DND-41 (cell line): ENCODE measurements at regions not wholly inside any gene's neighbourhood (a gene's known extent, or its start where the extent isn't known, plus 50 kb on each side); places are given as distances from the start of the nearest gene placed in this dataset.

Experiments used
- ATAC-seq: fragments of 200-7000 bp; cut with Tn5 transposase; 3 replicates; pipeline ENCODE4 v1.9.1; 2021; ENCODE audit warnings: low read depth; ENCODE audit not compliant: insufficient read depth
- DNase-seq: peaks from one replicate; pipeline ENCODE4 v3.0.0-alpha.2; 2020
- H2AFZ ChIP-seq: 2 replicates; pipeline ENCODE4 v1.6.0; 2012; ENCODE audit warnings: low read depth, low read length
- H3K27ac ChIP-seq: 2 replicates; pipeline ENCODE4 v1.5.1; 2012; ENCODE audit warnings: low read length, inconsistent platforms
- H3K27me3 ChIP-seq: fragments of 200-600 bp; sonication (generic); 2 replicates; pipeline ENCODE4 v1.6.0; 2012; ENCODE audit warnings: low read length, mild to moderate bottlenecking, inconsistent platforms; ENCODE audit not compliant: insufficient read depth, poor library complexity
- H3K36me3 ChIP-seq: 2 replicates; pipeline ENCODE4 v1.5.1; 2012; ENCODE audit warnings: low read length, inconsistent platforms; ENCODE audit not compliant: insufficient read depth
- H3K4me1 ChIP-seq: 2 replicates; pipeline ENCODE4 v1.5.1; 2012; ENCODE audit warnings: mild to moderate bottlenecking, low read length; ENCODE audit not compliant: insufficient read depth
- H3K4me2 ChIP-seq: 2 replicates; pipeline ENCODE4 v1.6.0; 2012; ENCODE audit warnings: mild to moderate bottlenecking, moderate library complexity, low read length, inconsistent platforms; ENCODE audit not compliant: insufficient read depth
- H3K4me3 ChIP-seq, 2 experiments: fragments of 200-600 bp in 1 of 2; shearing (Covaris generic) in 1 of 2; 2 replicates each; pipeline ENCODE4 v1.5.1; 2012 to 2016; ENCODE audit warnings: inconsistent platforms in 2 of 2, low read length in 2 of 2, mild to moderate bottlenecking in 2 of 2, low read depth in 1 of 2, moderate library complexity in 1 of 2
- H3K79me2 ChIP-seq: 2 replicates; pipeline ENCODE4 v1.6.0; 2012; ENCODE audit warnings: low read length, inconsistent platforms; ENCODE audit not compliant: insufficient read depth
- H3K9ac ChIP-seq: 2 replicates; pipeline ENCODE4 v1.6.0; 2012; ENCODE audit warnings: low read depth, mild to moderate bottlenecking, inconsistent platforms, low read length, moderate library complexity
- H3K9me3 ChIP-seq: 2 replicates; pipeline ENCODE4 v1.5.1; 2012; ENCODE audit warnings: low read length, moderate library complexity, mild to moderate bottlenecking, inconsistent platforms; ENCODE audit not compliant: insufficient read depth, severe bottlenecking
- H4K20me1 ChIP-seq: 2 replicates; pipeline ENCODE4 v1.6.0; 2012; ENCODE audit warnings: low read length; ENCODE audit not compliant: insufficient read depth
- EZH2 ChIP-seq: IDR thresholded peaks from 3 replicates; pipeline ENCODE4 v1.6.1; 2012; ENCODE audit warnings: borderline replicate concordance, low read depth, mild to moderate bottlenecking, moderate library complexity, low read length, inconsistent platforms; ENCODE audit not compliant: severe bottlenecking
- TF ChIP-seq, protein P1 (sequence below): IDR thresholded peaks from 2 replicates; pipeline ENCODE4 v1.5.1; 2012; ENCODE audit warnings: borderline replicate concordance, low read length, moderate library complexity, mild to moderate bottlenecking; ENCODE audit not compliant: poor library complexity, severe bottlenecking; ENCODE audit errors: extremely low read depth

GRCh38 chr2:41319437-41319836, 728.4 kb upstream of the PKDCC start:
- no peak for TF ChIP-seq EZH2
- TF ChIP-seq, protein P1, sequence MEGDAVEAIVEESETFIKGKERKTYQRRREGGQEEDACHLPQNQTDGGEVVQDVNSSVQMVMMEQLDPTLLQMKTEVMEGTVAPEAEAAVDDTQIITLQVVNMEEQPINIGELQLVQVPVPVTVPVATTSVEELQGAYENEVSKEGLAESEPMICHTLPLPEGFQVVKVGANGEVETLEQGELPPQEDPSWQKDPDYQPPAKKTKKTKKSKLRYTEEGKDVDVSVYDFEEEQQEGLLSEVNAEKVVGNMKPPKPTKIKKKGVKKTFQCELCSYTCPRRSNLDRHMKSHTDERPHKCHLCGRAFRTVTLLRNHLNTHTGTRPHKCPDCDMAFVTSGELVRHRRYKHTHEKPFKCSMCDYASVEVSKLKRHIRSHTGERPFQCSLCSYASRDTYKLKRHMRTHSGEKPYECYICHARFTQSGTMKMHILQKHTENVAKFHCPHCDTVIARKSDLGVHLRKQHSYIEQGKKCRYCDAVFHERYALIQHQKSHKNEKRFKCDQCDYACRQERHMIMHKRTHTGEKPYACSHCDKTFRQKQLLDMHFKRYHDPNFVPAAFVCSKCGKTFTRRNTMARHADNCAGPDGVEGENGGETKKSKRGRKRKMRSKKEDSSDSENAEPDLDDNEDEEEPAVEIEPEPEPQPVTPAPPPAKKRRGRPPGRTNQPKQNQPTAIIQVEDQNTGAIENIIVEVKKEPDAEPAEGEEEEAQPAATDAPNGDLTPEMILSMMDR, result no peak
- Histone ChIP-seq H3K9ac (no peak overlapping the region), H3K27ac (no peak overlapping the region), H2AFZ (no peak overlapping the region), H3K4me1 (no peaks in the 10 kb centered on the region), H3K4me3 (no peak overlapping the region), H3K4me2 (no peak overlapping the region), H3K79me2 (no peaks in the 10 kb centered on the region), H3K27me3 (no peaks in the 10 kb centered on the region), H3K36me3 (no peaks in the 10 kb centered on the region), H4K20me1 (no peaks in the 10 kb centered on the region), H3K9me3 (no peaks in the 10 kb centered on the region)
- ATAC-seq (no peak), DNase-seq (no peak)

DNA sequence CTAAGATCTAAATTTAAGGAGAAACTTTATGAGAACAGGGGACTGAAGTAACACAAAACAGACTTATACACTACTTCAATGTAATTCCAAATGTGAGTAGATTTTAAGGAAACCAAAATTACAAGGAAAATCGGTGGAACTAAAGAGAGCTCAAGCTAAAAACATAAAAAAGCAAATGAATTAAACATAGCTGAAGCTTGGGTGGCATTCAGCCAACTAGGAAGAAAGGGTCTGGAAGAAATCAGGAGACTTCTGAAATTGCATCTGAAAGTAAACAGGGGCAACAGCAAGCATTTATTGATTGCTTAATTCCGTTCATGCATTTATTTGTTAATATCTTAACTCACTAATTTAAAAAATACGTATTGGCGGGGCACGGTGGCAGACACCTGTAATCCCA, 727.3 kb upstream of the PKDCC start:
- no peaks in the 10 kb centered on the region for H4K20me1 ChIP-seq
- no peaks in the 10 kb centered on the region for H3K36me3 ChIP-seq
- H3K9me3 ChIP-seq, result no peaks in the 10 kb centered on the region
- no peak overlapping the region for H3K27ac ChIP-seq
- TF ChIP-seq, protein P1, result no peak
- TF ChIP-seq EZH2, result no peak
- ATAC-seq, result no peak
- no peaks in the 10 kb centered on the region for H3K4me1 ChIP-seq
- DNase-seq, result no peak
- no peak overlapping the region for H3K4me3 ChIP-seq
- H3K9ac ChIP-seq, result no peak overlapping the region
- no peak overlapping the region for H3K4me2 ChIP-seq
- H3K79me2 ChIP-seq, result no peaks in the 10 kb centered on the region
- H3K27me3 ChIP-seq, result no peaks in the 10 kb centered on the region
- no peak overlapping the region for H2AFZ ChIP-seq

GRCh38 chr2:41321351-41321750, 726.5 kb upstream of the PKDCC start:
- H3K9ac ChIP-seq, result no peak overlapping the region
- ATAC-seq (no peak), DNase-seq (no peak)
- H3K4me3 ChIP-seq, result no peak overlapping the region
- no peaks in the 10 kb centered on the region for H3K4me1 ChIP-seq
- no peaks in the 10 kb centered on the region for H4K20me1 ChIP-seq
- H3K4me2 ChIP-seq, result no peak overlapping the region
- H3K27ac ChIP-seq, result no peak overlapping the region
- no peak overlapping the region for H2AFZ ChIP-seq
- TF ChIP-seq, protein P1, result no peak
- no peak for TF ChIP-seq EZH2
- no peaks in the 10 kb centered on the region for H3K27me3 ChIP-seq
- H3K36me3 ChIP-seq, result no peaks in the 10 kb centered on the region
- H3K9me3 ChIP-seq, result no peaks in the 10 kb centered on the region
- H3K79me2 ChIP-seq, result no peaks in the 10 kb centered on the region

DNA sequence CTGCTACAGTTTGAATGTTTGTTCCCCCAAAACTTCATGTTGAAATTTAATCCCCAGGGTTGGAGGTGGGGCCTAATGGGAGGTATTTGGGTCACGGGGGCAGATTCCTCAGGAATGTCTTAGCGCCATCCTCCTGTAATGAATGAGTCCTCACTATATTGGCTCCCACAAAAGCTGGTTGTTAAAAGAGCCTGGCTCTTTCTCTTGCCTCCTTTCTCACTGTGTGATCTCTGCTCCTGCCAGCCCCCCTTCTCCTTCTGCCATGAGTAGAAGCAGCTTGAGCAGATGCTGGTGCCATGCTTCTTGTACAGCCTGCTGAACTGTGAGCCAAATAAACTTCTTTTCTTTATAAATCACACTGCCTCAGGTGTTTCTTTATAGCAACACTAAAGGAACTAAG, 721.0 kb upstream of the PKDCC start:
- Histone ChIP-seq H4K20me1 (no peaks in the 10 kb centered on the region), H3K79me2 (no peaks in the 10 kb centered on the region), H2AFZ (no peak overlapping the region), H3K9ac (no peak overlapping the region), H3K4me3 (no peak overlapping the region), H3K27ac (no peak overlapping the region), H3K27me3 (no peaks in the 10 kb centered on the region), H3K4me1 (no peaks in the 10 kb centered on the region), H3K9me3 (no peaks in the 10 kb centered on the region), H3K36me3 (no peaks in the 10 kb centered on the region), H3K4me2 (no peak overlapping the region)
- ATAC-seq (no peak), DNase-seq (no peak)
- TF ChIP-seq, protein P1, result no peak
- TF ChIP-seq EZH2, result no peak
